Suprapubic skin (tissue), 3 donors: ENCODE measurements at regions not wholly inside any gene's neighbourhood (a gene's known extent, or its start where the extent isn't known, plus 50 kb on each side); places are given as distances from the start of the nearest gene placed in this dataset.

Experiments used
- CTCF ChIP-seq, 2 donors: fragments of 200-600 bp in 1 of 2; fragments of 450-650 bp in 1 of 2; sonication (generic) in 1 of 2; IDR thresholded peaks; one replicate each; pipeline ENCODE4 v1.5.1; 2016 to 2019; ENCODE audit warnings: antibody characterized with exemption in 2 of 2, mild to moderate bottlenecking in 1 of 2, moderate library complexity in 1 of 2
- POLR2A ChIP-seq, 2 donors: fragments of 450-650 bp; IDR thresholded peaks; one replicate each; pipeline ENCODE4 v1.6.1; 2017; ENCODE audit warnings: antibody characterized with exemption in 2 of 2, mild to moderate bottlenecking in 2 of 2, moderate library complexity in 2 of 2

DNA sequence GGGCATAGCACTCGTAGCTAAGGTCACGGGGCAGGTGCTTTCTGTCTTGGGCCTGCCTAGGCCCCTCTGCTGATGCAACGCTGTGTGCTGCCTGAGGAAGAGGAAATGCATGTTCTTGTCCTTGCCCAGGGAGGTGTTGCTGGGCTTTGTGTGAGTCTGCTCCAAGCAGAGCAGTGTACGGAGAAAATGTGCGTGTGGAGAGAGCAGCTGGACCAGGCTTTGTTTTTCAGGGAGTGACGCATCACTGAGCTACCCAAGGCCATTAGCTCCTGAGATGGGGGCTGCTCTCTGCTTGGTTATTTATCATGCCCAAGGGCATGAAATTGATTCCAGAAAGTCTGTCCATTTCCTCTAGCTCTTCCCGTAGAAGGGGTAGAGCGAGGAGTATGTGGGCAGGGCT lies 82.9 kb upstream of the THY1 start:
- TF ChIP-seq CTCF (IDR thresholded peaks at IDR 0.05) (no peak), POLR2A (IDR thresholded peaks at IDR 0.05) (no peak)
